NCI-H1417 (cell line): ENCODE measurements at regions not wholly inside any gene's neighbourhood (a gene's known extent, or its start where the extent isn't known, plus 50 kb on each side); places are given as distances from the start of the nearest gene placed in this dataset.

Source experiments
- DNase-seq, 3 experiments: peaks; one replicate each; lab custom pipeline; 2025; lab: John Stamatoyannopoulos, UW

DNA sequence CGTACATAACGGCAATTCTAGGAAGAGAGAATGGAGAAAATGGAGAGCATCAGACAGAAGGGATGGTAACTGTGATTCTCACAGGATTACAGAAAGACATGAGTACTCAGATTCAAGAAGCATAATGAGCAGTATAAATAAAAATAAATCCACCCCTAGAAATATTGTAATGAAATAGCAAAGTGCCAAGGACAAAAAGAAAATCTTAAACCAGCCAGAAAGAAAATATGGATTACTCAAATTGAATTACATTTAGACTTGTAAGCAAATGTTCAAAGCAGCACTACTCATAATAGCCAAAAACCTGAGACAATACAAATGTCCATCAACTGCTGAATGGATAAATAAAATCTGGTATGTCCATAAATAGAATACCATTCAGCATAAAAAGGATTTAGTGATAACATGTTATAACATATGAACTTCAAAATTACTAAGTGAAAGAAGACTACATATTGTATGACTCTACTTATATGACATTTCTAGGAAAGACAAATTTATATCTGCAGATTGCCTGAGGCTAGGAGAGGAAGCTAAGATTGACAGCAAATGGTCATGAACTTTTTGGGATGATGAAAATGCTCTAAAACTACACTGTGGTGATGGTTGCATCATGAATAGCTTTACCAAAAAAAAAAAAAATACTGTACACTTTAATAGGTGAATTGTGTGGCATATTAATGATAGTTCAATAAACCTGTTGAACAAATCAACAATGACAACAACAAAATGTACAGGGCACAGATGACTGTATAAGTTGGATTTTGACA, 63.4 kb upstream of the SPTBN1 start:
- no peak for DNase-seq

DNA sequence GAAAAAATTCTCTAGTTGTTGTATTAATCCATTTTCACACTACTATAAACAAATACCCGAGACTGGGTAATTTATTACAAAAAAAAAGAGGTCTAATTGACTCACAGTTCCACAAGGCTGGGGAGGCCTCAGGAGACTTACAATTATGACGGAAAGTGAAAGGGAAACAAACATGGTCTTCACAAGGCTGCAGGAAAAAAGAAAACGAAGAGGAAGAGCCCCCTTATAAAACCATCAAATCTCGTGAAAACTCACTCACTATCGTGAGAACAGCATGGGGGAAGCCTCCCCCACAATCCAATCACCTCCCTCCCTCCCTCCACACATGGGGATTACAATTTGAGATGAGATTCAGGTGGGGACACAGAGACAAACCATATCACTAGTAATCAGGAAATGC, 61.7 kb upstream of the SPTBN1 start:
- DNase-seq = no peak

DNA sequence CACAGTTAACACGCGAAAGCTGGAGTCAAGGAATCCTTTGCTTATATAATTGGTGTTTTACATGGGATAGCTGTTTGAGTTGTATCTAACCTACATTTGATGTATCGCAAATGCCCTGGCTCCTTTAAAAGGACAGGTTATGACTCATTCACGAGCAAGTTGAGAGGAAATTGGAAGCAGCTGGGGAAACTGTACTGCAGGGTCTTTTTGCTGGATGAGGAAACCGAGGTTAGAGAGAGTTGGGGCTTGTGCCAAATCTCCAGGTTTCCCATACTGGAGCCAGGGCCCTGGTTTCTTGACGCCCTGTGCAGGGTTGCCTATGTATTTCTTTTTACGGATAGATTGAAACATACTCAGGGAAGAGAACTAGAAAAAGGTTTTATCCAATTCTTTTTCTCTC, 60.0 kb upstream of the SPTBN1 start:
- DNase-seq = no peak

DNA sequence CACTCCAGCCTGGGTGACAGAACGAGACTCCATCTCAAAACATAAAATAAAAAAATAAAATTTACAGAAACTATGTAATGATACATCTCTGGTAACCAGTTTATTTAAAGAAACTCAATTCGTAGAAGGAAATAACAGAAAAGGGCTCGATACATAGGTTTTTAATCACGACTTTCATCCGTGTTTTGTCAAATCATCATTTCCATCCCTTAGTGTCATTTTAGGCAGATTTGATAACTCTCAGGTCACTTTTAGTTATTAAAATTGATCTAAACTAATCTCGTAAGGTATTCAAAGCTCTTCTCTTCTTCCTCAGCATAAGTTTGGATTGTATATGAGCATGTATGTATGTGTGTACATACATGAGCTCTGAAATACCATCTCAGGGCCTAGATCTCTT, 59.3 kb upstream of the SPTBN1 start:
- DNase-seq = no peak

- DNase-seq = no peak
Measured at GRCh38 chr2:54397426-54397825, 58.7 kb upstream of the SPTBN1 start.

- DNase-seq = no peak
Measured at GRCh38 chr2:54401554-54401953, 54.6 kb upstream of the SPTBN1 start.

GRCh38 chr2:54402350-54402749, 53.8 kb upstream of the SPTBN1 start:
- DNase-seq = no peak

- DNase-seq = no peak
Measured at GRCh38 chr2:54403512-54404238, 52.5 kb upstream of the SPTBN1 start.

DNA sequence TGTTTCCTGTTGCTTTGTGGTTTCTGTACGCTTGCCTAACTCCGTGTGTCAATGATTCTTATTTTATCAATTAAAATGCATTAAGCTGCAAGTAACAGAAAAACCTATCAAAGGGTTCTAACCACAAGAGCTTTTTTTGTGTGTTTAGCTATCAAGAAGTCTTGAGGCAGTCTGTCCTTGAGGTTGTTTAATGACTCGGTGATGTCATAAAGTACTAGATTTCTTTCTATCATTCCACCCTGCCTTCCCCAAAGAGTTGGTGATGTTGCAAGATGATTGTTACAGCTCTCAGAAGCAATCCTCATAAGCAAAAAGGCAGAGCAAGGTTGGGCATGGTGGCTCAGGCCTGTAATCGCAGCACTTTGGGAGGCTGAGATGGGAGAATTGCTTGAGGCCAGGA, 51.9 kb upstream of the SPTBN1 start:
- no peak for DNase-seq

- no peak for DNase-seq
Measured at GRCh38 chr2:54406031-54406430, 50.1 kb upstream of the SPTBN1 start.
